Posterior vena cava (tissue), 2 donors: ENCODE measurements at regions not wholly inside any gene's neighbourhood (a gene's known extent, or its start where the extent isn't known, plus 50 kb on each side); places are given as distances from the start of the nearest gene placed in this dataset.

Experiments
- DNase-seq: peaks from one replicate; pipeline ENCODE4 v3.0.0-alpha.2; 2020; ENCODE audit warnings: low spot score
- intact Hi-C, 2 donors: fragments of 100-400 bp; cut with DNase I; formaldehyde crosslinking; loops; one replicate each; pipeline versions ENCODE4 v1.14.1 to v1.14.2; 2022 to 2023
- donor health status: DM: yes; HTN: yes; CAD: no.
- donor health status: DM: yes; HTN: yes; CAD: no.

DNA sequence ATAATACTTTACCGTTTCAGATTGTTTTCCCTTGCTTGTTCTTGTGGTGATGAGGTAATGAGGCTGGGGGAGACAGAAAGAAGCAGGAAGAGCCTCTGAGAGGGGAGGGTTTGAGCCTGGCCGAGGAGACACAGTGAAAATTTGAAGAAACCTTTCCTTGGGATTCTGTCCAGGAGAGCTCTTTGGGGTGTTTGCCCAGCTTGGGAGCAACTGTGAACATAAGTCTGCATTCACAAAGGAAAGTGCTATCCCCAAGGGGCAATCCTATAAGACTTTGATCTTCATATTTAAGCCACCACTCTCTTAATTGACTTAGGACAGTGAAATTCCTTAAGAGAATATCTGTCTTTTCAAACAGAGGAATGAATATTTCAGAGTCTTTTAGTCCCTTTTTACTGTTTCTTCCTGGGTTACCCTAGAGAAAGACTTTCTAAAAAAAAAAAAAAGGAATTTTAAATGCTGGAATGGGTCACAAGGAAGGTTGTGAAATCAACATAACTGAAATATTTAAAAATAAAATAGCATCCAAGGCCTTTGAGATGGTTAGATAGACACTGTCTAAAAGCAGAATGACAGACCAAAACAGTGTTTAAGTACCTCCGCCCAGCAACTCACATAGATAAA is 52.5 kb upstream of the STAM2 start:
- DNase-seq = no peak
- intact Hi-C loops = loop anchor here in 1 of 2 donors (10.0 kb wide), 1 partner anchor 107 kb away; the partner anchor contains the start of gene FMNL2

DNA sequence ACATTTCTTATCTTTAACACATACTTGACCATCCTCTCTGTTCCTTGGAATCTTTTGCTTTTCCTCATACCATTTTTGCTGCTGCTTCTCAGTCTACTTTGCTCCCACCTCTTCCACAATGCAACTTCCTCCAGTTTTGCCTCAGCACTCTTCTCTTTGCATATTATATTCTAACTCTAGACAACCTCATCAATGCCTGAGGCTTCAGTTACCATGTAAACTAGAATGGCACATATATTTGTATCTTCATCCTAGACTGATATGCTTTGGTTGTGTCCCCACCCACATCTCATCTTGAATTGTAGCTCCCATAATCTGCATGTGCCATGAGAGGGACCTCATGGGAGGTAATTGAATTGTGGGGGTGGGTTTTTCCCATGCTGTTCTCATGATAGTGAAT is 55.9 kb upstream of the STAM2 start:
- intact Hi-C loops = no loop called here
- no peak for DNase-seq

DNA sequence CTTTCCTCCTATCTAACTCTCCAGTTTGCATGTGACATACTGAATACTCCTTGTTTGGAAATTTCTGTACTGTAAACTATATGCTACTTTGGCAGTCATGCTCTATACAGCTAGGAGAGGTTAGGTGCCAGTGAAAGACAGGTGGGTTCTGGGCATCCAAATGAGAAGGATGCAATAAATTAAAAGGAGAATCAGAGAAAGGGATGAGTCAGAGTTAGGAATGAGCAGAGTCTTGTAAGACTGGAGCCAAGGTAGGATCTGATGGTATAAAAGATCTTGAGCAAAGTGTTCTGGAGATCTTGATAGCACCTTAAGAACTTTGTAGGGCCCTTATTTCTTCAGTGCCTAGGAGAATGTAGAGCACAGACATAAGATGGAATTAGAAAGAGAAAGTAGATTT is 58.7 kb upstream of the STAM2 start:
- intact Hi-C loops = no loop called here
- no peak for DNase-seq

DNA sequence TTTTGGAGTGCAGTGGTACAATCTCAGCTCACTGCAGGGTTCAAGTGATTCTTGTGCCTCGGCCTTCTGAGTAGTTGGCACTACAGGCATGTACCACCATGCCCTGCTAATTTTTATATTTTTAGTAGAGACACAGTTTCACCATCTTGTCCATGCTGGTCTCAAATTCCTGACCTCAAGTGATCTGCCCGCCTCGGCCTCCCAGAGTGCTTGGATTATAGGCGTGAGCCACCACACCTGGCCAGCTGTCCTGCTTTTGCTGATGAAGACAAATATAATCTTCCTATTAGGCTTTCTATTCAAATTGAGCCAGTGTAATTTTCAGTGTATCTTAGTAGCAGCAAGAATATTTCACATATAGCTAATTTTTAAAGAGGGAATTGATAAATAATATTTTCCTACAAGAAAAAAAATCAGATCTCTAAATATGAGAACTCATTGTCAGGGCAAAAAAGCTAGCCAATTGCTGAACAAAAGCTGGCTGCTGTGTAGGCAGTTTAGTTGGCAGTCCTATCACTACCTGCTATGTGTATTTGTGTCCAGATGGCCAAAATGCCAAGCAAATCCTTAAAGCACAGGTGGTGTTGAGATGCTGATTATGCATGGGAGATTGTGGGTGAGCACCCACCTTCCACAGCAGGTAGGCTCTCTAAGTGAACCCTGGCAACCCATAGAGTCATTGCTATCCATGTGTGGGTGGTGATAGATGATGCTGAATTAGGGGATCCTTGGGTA is 60.8 kb upstream of the STAM2 start:
- DNase-seq = no peak

DNA sequence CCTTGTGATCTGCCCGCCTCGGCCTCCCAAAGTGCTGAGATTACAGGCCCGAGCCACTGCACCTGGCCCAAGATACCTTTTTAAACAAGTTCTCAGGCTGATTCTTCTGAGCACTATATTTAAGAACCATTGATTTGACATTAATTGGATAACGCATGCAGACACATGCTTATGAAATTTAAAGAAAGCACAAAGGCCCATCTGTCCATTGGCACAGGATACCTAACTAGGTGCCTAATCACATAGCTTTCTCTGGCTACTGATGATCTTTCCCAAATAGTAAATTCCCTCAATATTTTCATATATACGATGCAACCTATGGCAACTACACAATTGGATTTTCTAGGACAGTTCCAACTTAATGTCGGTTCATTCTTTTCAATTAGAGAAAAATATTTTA is 62.5 kb upstream of the STAM2 start:
- intact Hi-C loops = no loop called here
- DNase-seq = no peak

More for the DNA sequence above, 60.8 kb upstream of the STAM2 start:
- intact Hi-C loops = no loop called here

DNA sequence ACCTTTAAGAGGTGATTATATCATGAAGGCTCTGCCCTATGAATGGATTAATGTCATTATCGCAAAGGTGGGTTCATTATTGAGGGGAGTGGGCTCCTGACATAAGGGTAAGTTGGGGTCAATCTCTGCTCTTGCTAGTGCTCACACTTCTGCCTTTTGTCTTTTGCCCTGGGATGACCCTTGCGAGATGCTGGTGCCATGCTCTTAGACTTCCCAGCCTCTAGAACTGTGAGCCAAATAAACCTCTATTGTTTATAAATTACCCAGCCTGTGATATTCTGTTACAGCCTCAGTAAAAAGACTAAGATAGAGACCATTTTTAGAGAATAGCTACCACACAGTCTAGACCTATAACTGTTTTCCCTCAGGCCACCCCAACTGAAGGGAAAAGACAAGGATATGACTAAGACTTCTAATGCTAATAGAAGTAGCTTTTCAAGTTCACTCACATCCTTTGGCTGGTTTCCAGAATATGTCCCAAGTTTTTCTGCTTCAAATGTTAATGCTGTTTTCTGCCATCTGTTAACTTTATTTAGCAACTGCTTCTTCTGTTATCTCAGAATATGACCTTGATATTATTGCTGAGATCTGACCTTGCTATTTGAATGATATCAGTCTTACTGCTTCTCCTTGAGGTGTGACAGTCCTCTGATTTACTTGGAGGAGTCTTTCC is 65.1 kb upstream of the STAM2 start:
- intact Hi-C loops = no loop called here
- DNase-seq = no peak

DNA sequence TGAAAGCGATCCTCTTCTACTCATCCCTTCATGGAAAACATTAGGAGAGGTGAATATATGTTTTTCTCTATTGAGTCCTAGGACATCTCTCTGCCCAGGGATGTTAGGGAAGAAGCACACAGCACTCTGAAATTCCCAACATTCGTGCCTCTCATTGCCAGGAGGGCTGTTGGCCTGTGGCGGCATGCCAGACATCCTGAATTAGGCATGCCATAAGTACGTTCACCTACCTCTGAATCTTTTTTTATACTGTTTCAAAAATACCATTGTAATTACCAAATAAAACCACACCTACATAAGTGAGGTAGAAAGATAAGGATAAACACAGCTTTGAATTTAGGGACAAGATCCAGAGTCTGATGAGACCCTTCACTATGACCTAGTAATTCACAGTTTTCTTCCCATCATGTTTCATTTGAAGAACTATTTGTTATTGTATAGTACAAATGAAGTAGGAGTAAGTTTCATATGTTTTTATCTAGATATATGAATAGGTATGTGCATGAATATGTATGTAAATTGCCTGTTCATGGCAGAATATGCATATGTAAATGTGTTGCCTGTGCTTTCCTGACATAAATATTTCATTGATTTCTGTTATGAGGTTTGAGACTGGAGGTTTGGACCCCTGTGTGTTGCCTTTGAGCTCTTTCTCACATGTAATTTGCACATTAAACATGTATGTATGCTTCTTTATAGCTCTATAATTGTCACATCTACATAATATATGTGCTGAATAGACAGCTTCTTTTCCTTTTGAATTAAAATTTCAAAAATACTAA is 66.6 kb upstream of the STAM2 start:
- intact Hi-C loops = no loop called here
- no peak for DNase-seq

DNA sequence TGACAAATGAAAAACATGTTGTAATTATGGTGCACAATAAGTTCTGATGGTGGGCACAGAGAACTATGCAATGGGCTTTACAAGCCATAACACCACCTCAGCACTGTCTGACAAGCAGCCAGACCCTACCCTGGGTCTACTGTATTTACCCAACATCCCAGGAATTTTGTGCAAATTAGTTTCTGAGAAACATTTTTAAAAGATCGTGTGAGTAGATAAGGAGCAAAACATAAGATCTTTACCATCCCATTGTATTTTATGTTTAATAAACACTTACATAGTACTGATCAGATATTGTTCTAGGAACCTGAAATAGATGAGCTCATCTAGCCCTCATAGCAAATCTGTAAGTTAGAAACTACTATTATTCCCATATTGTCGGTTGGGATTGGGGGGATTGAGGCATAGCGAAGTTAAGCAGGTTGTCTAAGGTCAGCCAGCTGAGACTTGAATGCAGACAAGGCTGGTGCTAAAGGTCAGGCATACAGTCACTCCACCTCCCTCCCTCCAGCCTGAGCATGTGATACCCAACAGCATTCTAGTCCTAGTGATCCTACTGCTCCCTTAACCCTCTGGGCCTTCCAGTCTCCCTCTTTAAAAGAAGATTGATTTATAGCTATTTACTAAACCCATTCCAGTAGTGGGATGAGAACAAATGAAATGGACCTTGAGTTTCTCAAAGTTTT is 67.4 kb upstream of the STAM2 start:
- intact Hi-C loops = no loop called here
- no peak for DNase-seq

DNA sequence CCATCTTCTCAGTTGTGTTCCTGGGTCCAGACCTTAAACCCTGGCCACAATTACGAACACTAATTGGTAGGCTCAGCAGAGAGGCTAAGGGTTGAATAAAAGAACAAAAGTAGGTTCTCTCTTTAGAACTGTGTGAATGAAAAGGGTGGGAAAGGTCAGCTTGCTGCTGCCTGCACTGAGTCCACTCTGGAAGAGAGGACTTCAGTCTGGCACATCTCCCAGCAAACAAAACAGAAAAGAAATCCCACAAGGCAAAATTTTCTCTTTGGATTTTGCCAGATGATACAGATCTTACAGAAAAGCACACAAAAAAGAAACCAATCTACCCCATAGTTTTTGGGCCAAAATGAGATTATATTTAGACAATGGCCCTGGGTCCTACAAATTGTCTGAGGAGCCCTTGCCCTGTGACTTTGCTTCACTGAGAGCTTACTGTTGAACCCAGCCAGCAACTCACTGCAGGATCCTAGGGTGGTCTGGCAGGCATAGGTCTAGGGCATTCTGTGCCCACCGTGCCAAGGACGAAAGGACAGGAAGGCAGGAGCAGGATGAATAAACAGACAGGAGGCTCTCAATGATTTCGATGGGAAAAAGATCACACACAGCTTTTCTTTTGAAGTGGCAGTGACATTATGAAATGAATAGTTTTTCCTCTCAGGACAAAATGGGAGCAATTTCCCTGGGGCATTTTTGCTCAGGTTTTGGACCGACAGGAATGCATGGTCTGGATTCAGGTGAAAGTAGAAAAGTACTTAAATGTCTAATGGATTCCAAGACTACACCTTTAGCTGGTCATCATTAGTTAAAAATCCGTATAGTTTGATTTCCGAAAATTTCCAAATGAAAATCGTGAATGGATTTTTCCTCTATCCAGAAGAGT is 68.4 kb upstream of the STAM2 start:
- no peak for DNase-seq
- intact Hi-C loops = no loop called here

DNA sequence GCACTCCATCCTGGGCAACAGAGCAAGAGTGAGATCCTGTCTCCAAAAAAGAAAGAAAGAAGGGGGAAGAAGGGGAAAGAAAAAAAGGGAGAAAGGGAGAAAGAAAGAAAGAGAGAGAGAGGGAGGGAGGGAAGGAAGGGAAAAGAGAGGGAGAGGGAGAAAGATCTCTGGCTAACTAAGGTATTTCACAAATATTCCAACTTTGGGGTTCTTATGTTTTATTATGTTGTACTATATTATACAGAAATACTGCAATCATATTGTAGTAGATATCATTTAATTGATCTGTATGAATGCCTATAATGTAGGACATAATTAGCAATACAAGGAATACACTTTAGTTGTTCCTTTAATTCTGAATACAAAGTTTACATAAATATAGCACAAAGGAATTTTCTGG is 70.1 kb upstream of the STAM2 start:
- intact Hi-C loops = no loop called here
- DNase-seq = no peak

DNA sequence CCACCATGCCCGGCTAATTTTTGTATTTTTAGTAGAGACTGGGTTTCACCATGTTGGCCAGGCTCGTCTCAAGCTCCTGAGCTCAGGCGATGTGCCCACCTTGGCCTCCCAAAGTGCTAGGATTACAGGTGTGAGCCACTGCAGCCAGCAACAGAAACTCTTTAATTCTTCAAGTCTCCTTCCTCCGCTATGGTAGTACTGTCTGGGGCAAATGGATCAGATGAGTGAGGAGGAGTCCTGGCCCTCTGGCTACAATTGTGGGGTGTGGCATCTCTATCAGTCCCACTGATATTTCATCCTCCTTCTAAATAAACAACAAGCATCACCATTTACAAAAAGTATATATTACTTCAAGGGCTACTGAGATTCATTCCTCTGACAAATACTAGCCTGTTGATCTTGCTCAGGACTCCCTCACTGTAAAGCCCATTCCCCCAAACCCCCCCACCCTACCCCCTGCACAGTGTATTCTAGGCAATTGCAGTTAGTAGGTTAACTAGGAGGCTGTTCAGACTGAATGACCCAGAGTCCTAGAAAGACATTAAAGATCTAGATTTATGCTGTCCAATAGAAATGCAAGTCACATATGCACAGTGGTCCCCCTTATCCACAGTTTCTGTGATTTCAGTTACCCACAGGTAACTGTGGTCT is 71.2 kb upstream of the STAM2 start:
- DNase-seq = no peak
- intact Hi-C loops = no loop called here

DNA sequence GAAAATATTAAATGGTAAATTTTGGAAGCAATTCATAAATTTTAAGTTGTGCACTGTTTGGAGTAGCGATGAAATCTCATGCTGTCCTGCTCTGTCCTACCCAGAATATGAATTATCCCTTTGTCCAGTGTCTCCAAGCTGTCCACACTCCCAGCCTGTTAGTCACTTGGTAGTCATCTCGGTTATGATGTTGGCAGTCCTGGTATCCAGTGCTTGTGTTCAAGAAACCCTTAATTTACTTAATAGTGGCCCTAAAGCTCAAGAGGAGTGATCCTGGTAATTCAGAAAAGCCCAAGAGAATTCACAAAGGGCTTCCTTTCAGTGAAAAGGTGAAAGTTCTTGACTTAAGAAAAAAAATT is 71.8 kb upstream of the STAM2 start:
- no peak for DNase-seq
- intact Hi-C loops = no loop called here

DNA sequence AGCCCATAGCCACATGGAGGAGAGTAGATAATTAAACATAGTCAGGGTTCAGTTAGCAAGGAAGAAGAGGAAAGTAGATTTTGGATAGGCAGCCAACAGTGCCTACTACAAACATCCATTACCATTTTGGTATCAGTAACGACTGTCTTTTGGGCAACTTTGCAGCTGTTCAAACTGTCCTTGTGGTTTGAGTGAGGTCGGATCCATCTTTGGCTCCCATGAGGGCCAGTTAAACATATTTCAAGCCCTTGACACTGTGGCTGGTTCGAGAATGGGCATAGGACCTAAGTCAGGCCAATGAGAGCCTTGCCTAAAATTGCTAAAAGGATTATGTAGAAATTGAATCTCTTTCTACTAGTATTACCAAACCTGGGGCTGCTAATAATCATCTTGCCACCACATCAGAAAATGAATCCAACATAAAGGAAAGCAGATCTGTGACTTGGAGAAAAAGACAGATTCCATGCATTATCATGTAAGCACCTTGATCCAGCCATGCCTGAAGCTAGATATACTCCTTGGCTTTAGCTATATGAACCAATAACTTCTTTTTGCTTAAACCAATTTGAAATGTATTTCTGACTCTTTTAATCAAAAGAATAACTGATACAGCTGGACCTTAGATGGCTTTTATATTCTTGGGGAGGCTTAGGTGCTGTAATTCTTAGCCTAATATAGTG is 75.0 kb upstream of the STAM2 start:
- intact Hi-C loops = no loop called here
- DNase-seq = no peak

DNA sequence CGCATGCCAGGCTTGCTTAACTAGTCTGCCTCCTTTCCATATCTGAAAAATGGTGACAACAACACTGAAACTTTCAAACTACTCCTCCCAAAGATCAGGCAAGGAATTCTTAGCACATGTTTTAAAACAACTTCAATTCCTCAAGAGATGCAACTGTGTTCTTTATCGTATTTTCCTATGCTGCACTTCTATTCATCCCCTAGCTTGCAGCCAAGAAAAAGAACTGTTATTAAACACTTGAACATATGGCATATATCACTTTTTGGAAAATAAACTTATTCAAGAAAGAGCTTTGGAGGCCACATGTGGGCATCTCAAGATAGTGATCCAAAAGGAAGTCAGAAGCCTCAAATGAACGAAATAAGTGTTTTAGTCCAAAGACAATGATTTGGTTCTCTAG is 75.6 kb upstream of the STAM2 start:
- intact Hi-C loops = no loop called here
- no peak for DNase-seq

DNA sequence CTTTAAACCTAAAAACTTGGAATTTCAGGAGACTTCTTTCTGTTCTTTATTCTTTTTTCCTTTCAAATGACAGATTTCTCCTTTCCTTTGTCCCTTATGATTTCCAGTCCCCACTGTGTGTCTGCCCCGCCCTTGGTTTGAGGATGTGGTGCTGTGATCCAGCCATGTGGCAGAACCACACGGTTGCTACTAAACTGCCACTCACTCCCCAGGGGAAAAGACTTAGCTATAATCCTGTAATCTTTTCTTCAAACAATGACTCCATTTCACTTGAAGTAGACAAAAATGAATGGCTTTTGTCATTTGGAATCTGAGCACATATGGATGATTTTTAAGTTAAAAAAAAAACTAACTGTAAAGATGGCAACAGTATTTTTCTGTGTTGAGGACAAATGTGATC is 76.2 kb upstream of the STAM2 start:
- intact Hi-C loops = no loop called here

DNA sequence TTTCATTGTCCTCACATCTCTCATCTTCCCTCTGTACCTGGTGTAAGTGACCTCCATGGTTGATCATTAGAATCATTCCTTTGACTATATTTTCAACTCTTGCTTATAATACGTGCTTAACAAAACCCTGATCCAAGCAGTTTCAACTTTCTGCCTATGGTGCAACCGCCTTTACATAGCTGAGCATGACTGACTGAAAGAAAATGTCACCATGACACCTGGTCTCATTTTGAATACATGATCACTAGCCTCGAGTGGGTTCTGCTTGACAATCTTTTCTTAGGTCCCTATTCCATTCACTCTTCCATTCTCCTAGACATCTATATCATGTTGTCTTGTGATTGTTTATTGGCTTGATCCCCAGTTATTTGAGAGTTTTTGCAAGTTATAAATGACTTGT is 78.9 kb upstream of the STAM2 start:
- DNase-seq = no peak
- intact Hi-C loops = no loop called here

More for the DNA sequence above, 76.2 kb upstream of the STAM2 start:
- no peak for DNase-seq

DNA sequence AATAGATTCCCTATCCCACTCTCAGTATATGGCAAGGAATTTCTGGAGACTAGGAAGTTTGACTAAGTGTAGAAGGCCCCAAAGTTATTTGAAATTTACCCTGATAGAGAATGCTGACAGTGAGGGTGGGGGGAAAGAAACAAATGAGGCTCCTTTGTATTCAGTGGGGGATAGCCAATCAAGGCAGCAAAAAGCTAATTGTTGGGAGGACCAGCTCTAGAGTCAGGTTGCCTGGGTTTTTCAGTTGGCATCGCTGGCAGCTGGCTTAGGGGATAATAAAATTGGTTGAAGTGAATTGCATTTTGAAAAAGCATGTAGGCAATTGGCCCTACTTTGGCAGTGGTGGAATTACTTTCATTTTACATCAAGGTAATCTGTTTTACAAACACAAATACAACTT is 79.4 kb upstream of the STAM2 start:
- DNase-seq = no peak
- intact Hi-C loops = no loop called here

DNA sequence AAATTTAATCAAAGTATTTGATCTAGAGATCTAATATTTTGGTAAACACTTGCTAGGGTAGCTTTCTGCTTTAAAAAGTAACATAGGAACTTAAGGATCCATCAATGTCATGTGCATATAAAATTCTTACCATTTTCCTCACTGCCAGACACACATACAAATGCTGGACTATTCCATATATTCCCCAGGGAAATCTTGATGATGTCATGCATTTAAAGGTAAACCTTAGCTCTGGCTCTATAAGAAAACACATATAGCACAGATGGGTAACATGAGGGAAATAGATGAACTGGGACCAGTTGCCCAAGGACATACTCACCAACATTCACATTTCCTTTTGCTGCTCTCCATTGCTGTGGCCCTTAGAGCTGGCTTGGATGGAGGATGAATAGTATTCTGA is 79.1 kb upstream of the FMNL2 start:
- no peak for DNase-seq
- intact Hi-C loops = no loop called here
